Right forelimb (tissue), 1 donor: ENCODE measurements at regions not wholly inside any gene's neighbourhood (a gene's known extent, or its start where the extent isn't known, plus 50 kb on each side); places are given as distances from the start of the nearest gene placed in this dataset.
"Not testable (repeated sequence)": the region's sequence is repeated elsewhere in the genome, so short reads cannot be mapped to it uniquely, and the experiment has no call there.

Experiments
- DNase-seq: peaks from one replicate; pipeline ENCODE4 v3.0.0-alpha.2; 2018

DNA sequence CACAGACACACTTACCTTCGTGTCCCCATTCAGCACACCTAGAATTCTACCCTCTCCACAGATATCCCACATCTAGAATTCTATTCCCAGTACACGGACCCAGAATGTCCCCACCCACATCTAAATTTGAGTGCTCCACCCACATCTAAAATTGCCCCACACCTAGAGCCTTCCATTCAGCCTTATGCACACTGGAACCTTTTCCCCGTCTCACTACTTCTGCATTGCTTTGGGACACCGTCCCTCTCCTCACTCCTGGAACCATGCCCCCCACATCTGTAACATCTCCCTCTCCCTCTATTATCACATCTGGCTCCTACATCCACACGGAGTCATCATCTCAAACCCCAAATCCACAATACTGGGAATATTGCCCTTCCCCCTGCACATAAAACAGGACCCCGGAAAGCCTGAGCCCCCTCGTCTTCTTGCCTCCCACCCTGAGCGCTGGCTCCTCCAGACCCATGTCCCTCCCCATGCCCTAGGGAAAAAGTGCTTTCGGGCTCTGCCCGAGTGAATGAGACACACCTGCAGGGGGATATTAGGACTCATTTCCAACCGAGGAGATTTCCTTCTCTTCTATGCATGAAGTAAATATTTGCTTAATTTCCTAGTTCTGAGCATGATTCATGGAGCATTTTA lies 125.8 kb upstream of the UNC5B start:
- DNase-seq, result no peak

- DNase-seq, result peak; percentile 41
Observed at GRCh38 chr10:71087622-71088021, 124.7 kb upstream of the UNC5B start.

GRCh38 chr10:71088054-71088453 lies 124.3 kb upstream of the UNC5B start:
- peak; percentile 21 for DNase-seq

- not testable (repeated sequence) for DNase-seq
Observed at GRCh38 chr10:71088578-71088977, 123.8 kb upstream of the UNC5B start.

GRCh38 chr10:71089162-71089561 lies 123.2 kb upstream of the UNC5B start:
- DNase-seq, result no peak

- no peak for DNase-seq
Observed at GRCh38 chr10:71090330-71090729, 122.0 kb upstream of the UNC5B start.

DNA sequence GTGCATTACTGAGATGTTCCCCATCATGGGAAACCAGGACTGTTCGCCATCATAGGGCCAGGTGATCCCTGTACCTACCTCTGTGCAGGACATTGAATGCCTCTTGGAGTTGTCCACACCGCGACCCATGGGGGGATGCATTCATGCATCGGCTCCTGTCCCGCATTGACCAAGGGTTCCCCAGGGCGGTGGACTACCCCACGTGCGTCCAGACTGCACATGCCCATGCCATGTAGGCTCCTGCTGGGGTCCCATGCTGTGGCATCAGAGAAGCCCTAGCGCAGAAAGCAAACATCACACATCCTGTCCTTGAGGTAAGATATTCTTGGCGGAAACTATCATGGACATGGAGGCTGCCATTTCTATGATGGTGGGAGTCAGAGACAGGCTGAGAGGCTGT lies 121.6 kb upstream of the UNC5B start:
- DNase-seq, result no peak

GRCh38 chr10:71092812-71093401 lies 119.5 kb upstream of the UNC5B start:
- no peak for DNase-seq

GRCh38 chr10:71093531-71093930 lies 118.8 kb upstream of the UNC5B start:
- DNase-seq, result no peak

- no peak for DNase-seq
Observed at GRCh38 chr10:71094712-71095390, 117.5 kb upstream of the UNC5B start.

DNA sequence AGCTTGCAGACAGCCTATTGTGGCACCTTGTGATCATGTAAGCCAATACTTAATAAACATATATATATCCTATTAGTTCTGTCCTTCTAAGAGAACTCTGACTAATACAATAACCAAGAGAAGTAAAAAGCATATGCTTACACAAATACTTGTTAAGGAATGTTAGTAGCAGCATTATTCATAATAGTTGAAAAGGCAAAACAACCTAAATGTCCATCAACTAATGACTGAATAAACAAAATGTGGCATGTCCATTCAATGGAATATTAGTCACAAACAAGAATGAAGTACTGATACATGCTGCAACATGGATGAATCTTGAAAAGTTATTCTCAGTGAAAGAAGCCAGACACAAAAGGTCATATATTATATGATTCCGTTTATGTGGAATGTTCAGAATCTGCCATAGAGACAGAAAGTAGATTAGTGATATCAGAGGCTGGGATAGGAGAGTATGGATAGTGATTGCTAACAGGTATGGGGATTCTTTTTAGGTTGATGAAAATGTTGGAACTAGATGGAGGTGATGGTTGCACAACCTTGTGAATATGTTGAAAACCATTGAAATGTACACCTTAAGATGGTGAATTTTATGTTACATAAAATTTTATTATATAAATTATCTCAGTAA lies 112.5 kb upstream of the UNC5B start:
- no peak for DNase-seq

- DNase-seq, result no peak
Observed at GRCh38 chr10:71103961-71104360, 108.4 kb upstream of the UNC5B start.

GRCh38 chr10:71106151-71106550 lies 106.2 kb upstream of the UNC5B start:
- not testable (repeated sequence) for DNase-seq

- not testable (repeated sequence) for DNase-seq
Observed at GRCh38 chr10:71107117-71107516, 105.3 kb upstream of the UNC5B start.

- DNase-seq, result not testable (repeated sequence)
Observed at GRCh38 chr10:71108042-71108441, 104.3 kb upstream of the UNC5B start.

GRCh38 chr10:71112138-71112785 lies 100.1 kb upstream of the UNC5B start:
- no peak for DNase-seq

- no peak for DNase-seq
Observed at GRCh38 chr10:71116426-71116825, 95.9 kb upstream of the UNC5B start.

DNA sequence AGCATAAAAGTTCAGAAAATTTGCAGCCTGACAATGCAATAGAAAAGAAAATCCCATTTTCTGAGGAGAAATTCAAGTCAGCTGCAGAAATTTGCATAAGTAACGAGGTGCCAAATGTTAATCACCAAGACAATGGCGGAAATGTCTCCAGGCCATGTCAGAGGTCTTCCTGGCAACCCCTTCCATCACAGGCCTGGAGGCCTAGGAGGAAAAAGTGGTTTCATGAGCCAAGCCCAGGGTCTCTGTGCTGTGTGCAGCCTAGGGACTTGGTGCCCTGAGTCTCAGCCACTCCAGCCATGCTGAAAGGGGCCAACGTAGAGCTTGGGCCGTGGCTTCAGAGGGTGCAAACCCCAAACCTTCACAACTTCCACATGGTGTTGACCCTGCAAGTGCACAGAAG lies 94.8 kb upstream of the UNC5B start:
- not testable (repeated sequence) for DNase-seq

DNA sequence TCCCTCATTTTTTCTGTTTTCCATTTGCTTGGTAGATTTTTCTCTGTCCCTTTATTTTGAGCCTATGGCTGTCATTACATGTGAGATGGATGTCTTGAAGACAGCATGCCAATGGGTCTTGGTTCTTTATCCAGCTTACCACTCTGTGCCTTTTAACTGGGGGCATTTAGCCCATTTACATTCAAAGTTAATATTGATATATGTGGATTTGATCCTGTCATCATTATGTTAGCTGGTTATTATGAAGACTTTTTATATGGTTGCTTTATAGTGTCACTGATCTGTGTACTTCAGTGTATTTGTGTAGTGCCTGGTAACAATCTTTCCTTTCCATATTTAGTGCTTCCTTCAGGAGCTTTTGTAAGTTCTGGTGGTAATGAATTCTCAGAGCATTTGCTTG lies 89.3 kb upstream of the UNC5B start:
- DNase-seq, result no peak

DNA sequence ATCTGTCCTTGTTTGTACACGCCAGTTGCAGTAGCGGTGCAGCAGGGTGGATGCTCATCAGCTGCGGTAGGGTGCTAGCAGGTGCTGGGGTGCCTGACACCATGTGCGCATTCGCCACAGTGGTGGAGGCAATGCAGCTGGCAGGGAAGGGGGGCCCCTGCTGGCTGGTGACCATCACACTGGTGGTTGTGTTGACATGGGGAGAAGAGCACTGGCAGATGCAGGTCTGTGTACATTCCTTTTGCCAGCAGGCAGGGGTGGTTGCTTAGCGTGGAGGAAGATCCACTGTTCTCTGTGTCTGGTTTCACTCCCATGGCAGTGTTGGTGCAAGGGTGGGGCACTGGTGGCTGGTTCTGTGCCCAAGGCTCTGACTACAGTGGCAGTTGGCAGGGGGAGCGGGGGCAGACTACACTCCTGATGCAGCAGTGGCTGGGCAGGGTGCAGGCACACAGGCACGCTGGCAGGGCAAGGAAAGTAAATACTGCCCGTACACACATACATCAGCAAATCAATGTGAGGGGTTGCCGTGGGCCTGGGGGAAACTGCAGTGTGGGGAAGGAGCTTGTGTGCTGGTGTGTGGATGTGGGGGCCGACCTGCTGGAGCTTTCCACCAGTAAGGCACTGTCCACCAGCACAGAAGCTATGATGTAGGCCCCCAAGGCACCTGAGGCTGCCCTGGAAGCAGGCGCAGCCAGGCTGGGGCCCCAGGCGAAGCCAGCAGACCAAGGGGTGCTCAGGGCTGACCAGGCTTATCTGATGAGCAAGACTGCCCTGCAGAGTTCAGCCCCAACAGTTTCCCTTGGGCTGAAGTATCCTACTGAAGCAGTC lies 87.2 kb upstream of the UNC5B start:
- DNase-seq, result peak; percentile 48

- DNase-seq, result no peak
Observed at GRCh38 chr10:71125749-71126107, 86.6 kb upstream of the UNC5B start.

GRCh38 chr10:71126432-71126831 lies 85.9 kb upstream of the UNC5B start:
- DNase-seq, result no peak

DNA sequence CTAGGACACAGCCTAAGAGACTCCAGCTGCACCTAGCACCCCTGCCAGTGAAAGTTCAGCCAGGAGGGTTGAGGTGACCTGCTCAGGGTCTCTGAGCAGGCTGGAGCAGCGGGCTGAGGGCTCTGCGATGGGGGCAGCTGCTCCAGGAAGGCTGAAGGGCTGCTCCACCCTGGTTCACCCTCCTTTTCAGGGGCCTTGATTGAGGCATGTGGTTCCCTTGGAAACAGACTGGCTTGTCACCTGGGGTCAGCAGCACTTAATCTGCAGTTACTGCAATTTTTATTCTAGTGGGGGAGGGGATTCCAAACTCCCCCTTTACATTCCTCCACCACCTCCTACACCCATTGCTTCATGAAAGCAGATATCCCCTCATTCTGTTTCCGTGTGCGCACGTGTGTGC lies 85.3 kb upstream of the UNC5B start:
- DNase-seq, result no peak
